NCI-H187 treated with DMSO at 0.1 percent for 48 hours (cell line): ENCODE measurements at regions not wholly inside any gene's neighbourhood (a gene's known extent, or its start where the extent isn't known, plus 50 kb on each side); places are given as distances from the start of the nearest gene placed in this dataset.

Source experiments
- DNase-seq: peaks from one replicate; lab custom pipeline; 2025; lab: John Stamatoyannopoulos, UW

GRCh38 chr7:97466999-97467740 lies 264.7 kb upstream of the TAC1 start:
- no peak for DNase-seq

DNA sequence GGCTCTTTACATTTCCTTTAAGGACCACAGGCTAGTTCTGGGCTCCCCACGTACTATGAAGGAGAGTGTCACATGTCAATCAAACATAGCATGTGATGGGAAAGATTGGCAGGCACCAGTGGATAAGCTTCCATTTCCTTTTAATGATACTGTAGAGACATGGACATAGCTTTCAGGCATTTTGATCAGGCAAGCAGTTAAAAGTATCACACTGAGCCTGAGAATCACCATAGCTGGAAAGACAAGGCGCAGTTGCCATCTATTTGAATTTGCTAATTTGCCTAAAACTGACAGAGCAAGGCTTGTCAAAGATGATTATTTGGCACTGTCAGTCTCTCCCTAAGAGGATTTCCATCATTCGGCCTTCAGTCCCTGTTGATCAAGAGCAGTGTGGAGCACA lies 263.4 kb upstream of the TAC1 start:
- no peak for DNase-seq

DNA sequence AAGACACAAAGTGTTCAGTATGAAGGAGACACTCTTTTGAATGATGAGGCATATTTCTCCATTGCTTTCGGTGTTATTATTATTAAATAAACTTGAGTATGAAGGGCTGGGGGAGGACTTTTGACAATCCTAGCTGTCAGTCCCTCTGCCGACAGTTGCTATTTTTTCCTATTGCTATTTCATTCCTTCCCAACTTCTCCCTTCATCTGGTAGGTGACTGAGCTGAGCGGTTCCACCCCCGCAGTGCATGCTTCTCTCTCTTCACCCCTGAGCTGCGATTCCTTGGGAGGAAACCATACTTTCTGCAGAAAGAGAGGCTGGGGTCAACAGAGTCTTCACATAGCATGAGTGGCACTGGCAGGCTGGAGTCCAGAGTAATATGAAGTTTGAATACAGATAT lies 261.2 kb upstream of the TAC1 start:
- DNase-seq = no peak

DNA sequence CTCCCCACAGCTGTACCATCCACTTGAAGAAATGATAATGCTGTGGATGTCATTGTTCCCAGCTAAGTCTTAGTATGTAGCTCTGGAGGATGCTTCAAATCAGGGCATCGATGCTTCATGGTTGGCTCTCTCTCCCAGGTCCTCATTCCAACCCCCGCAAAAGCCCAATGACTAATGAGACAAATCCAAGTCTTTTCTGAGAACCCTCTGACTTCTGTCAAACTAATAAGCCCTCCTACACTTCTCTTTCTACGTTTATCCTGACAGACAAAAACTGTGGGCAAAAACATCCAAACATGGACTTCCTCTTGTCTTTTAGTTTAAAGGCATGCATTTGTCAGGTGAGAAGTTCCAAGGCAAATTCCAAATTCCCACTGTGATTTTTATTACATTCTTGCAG lies 260.4 kb upstream of the TAC1 start:
- no peak for DNase-seq

GRCh38 chr7:97479740-97480290 lies 252.1 kb upstream of the TAC1 start:
- DNase-seq = peak; percentile 13

DNA sequence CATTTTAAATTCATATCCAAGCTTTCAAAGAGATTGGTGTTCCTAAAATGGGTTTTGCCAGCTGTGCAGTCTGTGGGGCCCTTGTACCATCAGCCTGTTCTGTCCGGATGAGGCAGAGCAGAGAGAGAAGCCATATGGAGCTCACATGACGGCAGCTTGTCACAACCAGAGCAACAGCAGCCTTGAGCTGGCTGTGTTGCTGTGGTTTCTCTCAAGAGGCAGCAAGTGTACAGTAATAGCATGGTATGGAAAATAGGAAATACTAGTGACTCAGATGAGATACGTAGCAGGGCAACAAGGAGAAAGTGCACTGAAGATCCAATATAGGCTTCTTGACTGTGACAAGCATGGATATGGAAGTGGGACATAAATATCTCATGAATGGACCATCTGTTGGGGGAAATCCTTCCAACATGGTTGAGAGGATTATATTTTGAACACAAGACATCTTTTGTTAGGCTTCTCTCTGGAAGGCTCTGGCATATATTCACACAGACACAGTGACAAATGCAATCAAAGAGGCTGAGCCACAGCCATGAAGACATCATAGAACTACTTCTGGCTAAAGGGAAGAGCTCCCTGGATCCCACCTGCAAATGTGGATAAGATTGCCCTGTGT lies 251.0 kb upstream of the TAC1 start:
- DNase-seq = peak; percentile 69

DNA sequence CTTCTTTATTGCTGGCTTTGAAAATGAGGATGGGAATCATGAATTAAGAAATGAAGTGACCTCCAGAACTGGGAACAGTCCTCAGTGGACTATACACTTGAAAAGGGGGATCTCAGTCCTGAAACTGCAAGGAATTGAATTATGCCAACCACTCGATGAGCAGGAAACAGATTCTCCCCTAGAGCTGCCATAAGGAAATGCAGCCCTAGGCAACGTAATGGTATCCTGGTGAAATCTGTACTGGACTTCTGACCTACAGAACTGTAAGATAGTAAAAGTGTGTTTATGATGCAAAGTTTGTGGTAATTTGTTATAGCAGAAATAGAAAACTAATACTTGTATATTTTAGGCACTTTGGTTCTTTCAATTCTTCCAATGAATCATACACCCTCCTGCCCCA lies 236.4 kb upstream of the TAC1 start:
- DNase-seq = no peak

- DNase-seq = no peak
These were observed 232.7 kb upstream of the TAC1 start for GRCh38 chr7:97499204-97499603.

- DNase-seq = no peak
These were observed 228.4 kb upstream of the TAC1 start for GRCh38 chr7:97503367-97504094.

- no peak for DNase-seq
These were observed 225.2 kb upstream of the TAC1 start for GRCh38 chr7:97506728-97507127.

DNA sequence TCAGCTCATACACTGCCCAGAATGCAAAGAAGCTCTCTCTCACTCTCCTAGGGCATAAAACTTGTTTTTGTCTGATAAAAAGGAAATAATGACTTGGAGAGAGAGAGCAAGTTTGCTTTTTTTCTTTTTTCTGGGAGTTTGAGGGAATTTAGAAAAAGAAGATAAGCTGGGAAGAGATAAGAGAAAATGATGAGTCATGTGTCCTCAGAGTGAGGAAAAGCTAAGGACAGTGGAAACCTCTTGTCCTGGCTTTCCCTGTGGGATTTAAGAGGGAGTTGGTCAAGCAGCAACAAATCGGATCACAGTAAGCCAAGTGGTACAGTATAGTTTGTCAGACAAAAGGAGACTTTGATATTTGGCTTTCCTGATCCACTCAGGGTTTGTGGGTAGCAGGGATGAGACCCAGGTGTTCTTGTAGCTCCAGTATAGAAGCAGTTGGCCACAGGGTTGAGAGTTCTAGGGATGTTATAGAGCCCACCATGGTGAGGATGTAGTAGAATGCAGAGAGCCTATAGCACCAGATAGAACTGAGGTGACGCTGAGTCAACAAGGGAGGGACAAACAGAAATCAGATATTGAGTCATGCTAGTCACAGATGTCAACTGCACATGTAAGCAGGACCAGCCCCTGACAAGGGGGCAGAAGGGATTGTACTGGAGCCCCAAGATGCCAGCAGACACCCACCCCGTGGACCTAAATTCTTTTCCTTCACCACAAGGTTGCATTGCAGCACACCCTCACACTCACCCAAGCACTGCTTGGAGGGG lies 219.3 kb upstream of the TAC1 start:
- no peak for DNase-seq

- DNase-seq = no peak
These were observed 218.6 kb upstream of the TAC1 start for GRCh38 chr7:97513326-97513725.

DNA sequence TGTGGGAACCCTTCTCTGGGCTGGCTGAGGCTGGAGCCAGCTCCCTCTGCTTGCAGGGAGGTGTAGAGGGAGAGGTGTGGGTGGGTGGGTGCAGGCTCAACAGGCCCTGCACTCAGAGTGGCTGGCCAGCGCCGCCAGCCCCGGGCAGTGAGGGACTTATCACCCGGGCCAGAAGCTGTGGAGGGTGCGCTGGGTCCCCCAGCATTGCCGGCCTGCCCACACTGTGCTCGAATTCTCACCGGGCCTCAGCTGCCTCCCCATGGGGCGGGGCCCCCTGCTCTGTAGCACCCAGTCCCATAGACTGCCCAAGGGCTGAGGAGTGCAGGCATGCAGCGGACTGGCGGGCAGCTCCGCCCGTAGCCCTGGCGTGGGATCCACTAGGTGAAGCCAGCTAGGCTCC lies 190.7 kb upstream of the TAC1 start:
- no peak for DNase-seq

DNA sequence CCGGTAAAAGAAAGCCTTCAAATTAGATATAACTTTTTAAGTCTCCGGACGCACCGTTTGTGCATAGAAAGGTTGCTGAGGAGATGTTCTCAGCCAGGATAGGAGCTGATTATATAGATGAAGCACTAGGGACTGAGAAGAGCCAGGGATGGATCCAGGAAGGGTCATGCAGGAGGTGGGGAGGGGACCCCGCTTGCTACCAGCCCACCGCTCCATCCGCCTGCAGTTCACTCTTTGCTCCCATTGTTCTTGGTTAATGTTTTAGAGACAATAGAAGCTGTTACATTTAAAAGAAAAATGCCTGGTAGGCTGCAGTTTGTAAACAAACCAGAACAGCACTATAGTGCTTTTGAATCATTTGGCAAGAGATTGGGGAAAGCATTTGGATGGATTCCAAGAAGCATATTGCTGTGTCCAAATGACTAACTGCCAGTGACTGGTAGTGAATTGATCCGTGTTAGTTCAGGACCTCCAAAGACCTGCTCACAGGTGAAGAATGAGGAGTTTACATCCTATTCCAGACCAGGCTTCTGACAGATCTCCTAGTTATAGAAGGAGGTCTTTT lies 175.9 kb upstream of the TAC1 start:
- peak; percentile 20 for DNase-seq

DNA sequence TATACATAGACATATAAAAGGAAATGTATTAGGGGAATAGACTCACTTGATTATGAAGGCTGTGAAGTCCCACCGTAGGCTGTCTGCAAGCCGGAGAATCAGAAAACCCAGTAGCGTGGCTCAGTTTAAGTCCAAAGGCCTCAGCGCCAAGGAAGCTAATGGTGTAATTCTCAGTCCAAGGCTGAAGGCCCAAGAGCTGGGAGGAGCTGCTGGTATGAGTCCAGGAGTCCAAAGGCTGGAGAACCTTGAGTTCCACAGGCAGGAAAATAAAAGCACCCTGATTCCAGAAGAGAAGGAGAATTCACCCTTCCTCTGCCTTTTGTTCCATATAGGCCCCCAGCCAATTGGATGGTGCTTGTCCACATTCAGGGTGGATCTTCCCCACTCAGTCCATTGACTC lies 166.2 kb upstream of the TAC1 start:
- no peak for DNase-seq

DNA sequence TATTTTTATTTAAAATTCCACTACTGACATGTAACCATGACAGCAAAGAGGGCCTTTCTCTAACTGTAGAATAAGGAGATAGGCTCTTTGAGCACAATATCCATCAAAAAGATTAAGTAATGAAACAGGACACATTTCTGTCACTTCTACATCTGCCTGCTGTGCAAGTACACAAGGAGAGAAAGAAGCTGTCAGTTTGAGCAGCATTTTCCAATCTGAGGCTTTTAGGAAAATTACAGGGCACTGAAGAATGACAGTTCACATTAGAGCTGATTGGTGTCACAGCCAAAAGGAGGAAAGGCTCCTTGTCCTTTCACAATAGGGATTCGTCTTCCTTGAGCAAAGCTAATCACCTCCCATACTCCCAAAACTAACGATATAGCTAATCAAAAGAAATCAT lies 158.8 kb upstream of the TAC1 start:
- DNase-seq = no peak

- DNase-seq = no peak
These were observed 155.8 kb upstream of the TAC1 start for GRCh38 chr7:97576043-97576442.

DNA sequence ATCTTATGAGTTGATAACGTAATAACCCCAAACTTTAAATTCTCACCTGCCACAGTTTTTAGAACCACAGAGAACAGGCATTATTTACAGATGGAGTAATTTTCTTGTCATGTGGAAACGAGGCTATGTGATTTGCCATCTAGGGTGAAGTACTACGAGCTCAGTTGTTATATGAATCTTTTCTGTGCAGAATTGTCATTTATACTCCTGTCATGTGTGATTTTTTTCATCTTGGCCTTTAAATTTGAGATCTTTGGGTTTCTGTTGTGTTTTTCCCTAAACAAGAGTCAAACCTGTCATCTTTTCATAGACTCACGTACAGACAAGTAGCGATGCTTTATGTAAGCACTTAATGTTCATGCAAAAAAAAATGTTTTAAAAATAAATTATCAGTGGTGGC lies 153.7 kb upstream of the TAC1 start:
- DNase-seq = no peak

DNA sequence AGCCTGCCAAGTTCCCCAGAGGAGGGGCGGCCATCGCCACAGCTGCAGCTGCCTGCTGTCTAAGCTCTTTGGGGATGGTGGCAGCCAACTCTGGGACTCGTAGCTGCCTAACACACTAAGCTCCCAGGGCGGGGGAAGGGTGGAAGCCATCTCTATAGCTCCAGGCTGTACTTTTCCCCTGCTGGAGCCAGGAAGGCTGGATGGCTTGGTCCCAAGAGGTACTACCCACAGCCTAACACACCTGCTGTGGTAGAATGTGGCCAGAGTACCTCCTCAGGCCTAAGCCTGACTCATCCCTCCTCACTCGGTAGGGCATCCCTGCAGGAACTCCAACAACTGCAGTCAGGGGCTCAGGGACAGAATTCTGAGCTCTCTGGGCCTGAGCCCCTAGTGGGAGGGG lies 151.7 kb upstream of the TAC1 start:
- no peak for DNase-seq

DNA sequence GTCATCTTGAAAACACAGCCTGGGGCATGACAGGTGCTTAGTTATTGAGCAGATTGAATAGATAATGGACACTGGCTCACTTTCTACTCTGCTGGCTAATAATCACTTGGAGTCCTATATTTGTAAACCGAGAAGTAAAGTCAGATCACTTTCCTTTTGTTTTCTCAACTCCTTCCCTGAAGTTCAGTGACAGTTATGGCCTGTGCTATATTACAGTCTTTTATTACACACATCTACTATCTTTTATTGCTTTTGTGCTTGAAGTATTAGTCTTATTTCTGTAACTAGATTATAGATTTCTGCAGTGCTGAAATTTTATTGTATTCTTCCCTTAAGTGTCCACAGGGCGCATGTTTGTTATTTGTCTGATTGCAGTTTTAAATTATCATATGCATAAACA lies 136.4 kb upstream of the TAC1 start:
- no peak for DNase-seq

DNA sequence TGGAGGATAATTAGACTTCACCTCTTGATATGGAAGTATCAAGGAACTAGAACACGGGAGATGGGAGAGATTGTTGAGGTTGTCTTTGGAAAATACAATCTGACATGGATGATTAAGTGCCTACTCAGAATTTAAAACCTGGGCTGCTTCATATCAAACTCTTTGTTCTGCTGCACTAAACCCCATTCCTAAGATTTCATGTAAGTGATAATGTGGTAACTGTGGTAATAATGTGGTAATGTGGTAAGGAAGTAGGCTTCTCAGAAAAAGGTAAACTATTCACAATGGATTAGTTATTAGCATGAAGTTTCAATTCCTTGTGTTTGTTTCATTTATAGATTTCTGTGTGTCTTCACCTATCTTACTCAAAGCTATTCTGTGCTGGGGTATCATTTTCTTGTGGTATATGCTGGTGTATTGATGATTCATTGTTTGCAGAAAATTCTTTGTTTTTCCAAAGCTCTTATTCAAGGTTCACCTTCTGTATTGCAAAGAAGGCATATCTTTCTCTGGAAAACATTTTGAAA lies 129.9 kb upstream of the TAC1 start:
- DNase-seq = no peak

DNA sequence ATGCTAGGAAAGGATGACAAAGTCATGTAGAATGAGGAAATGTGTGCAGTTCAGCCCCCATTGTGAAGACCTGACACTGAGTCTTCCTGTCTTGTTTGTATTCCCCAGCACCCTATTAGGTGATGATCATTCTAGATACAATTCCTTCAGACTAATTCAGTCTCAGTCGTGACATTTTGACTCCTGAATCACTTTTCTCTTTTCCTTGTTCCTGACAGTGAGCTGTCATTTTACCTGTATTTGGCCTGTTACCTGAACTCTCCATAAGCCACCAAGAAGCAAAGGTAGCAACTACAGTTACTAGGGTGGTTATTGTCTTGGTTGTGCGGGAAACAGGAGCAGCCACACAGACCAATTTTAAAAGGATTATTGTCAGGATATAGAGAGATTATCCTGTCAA lies 111.4 kb upstream of the TAC1 start:
- no peak for DNase-seq
